ENCODE measurements at regions not wholly inside any gene's neighbourhood (a gene's known extent, or its start where the extent isn't known, plus 50 kb on each side); places are given as distances from the start of the nearest gene placed in this dataset.

- Histone ChIP-seq H3K4me1 (no peaks in the 10 kb centered on the region), H3K27ac (no peak overlapping the region), H3K36me3 (no peaks in the 10 kb centered on the region), H3K4me3 (no peak overlapping the region), H3K9me3 (no peaks in the 10 kb centered on the region), H3K27me3 (no peaks in the 10 kb centered on the region)
- WGBS, 2 donors (ENCODE audit: low coverage in 1 of 2), result 50 to 84% methylated on average over 2 of the region's 2 CpGs
- no peak for ATAC-seq
- TF ChIP-seq EP300 (IDR thresholded peaks at IDR 0.05), result no peak
- no peak for TF ChIP-seq CTCF (IDR thresholded peaks at IDR 0.05)
- TF ChIP-seq POLR2A (IDR thresholded peaks at IDR 0.05), result no peak
- no peak for TF ChIP-seq POLR2AphosphoS5 (IDR thresholded peaks at IDR 0.05)
These were observed 175.3 kb downstream of the KCNE4 start for GRCh38 chr2:223227338-223227737.

- H3K4me3 ChIP-seq, result no peak overlapping the region
- no peak for ATAC-seq
- H3K36me3 ChIP-seq, result no peaks in the 10 kb centered on the region
- no peak overlapping the region for H3K27ac ChIP-seq
- H3K9me3 ChIP-seq, result no peaks in the 10 kb centered on the region
- no peaks in the 10 kb centered on the region for H3K27me3 ChIP-seq
- TF ChIP-seq POLR2AphosphoS5 (IDR thresholded peaks at IDR 0.05) (no peak), CTCF (IDR thresholded peaks at IDR 0.05) (no peak), POLR2A (IDR thresholded peaks at IDR 0.05) (no peak), EP300 (IDR thresholded peaks at IDR 0.05) (no peak)
- H3K4me1 ChIP-seq, result no peaks in the 10 kb centered on the region
These were observed 176.9 kb downstream of the KCNE4 start for GRCh38 chr2:223228871-223229270.

- H3K36me3 ChIP-seq, result no peaks in the 10 kb centered on the region
- no peak overlapping the region for H3K27ac ChIP-seq
- H3K9me3 ChIP-seq, result no peaks in the 10 kb centered on the region
- no peaks in the 10 kb centered on the region for H3K27me3 ChIP-seq
- 87 to 93% methylated on average over 2 of the region's 2 CpGs for whole genome bisulfite sequencing, 2 donors (ENCODE audit: low coverage in 1 of 2)
- no peaks in the 10 kb centered on the region for H3K4me1 ChIP-seq
- H3K4me3 ChIP-seq, result no peak overlapping the region
- no peak for TF ChIP-seq EP300 (IDR thresholded peaks at IDR 0.05)
- TF ChIP-seq POLR2AphosphoS5 (IDR thresholded peaks at IDR 0.05), result no peak
- no peak for TF ChIP-seq CTCF (IDR thresholded peaks at IDR 0.05)
- TF ChIP-seq POLR2A (IDR thresholded peaks at IDR 0.05), result no peak
- no peak for ATAC-seq
These were observed 178.4 kb downstream of the KCNE4 start for GRCh38 chr2:223230352-223230751.

GRCh38 chr2:223232285-223232684 lies 180.3 kb downstream of the KCNE4 start:
- 36% methylated on average over 1 of the region's 1 CpG for WGBS, 2 donors (ENCODE audit: low coverage in 1 of 2)

GRCh38 chr2:223232896-223233295 lies 180.9 kb downstream of the KCNE4 start:
- Histone ChIP-seq H3K4me3 (no peak overlapping the region), H3K27ac (no peak overlapping the region), H3K27me3 (no peaks in the 10 kb centered on the region), H3K4me1 (no peaks in the 10 kb centered on the region), H3K9me3 (no peaks in the 10 kb centered on the region), H3K36me3 (no peaks in the 10 kb centered on the region)
- no peak for ATAC-seq
- WGBS, 2 donors (ENCODE audit: low coverage in 1 of 2), result 45 to 71% methylated on average over 2 of the region's 2 CpGs
- TF ChIP-seq POLR2A (IDR thresholded peaks at IDR 0.05), result no peak
- no peak for TF ChIP-seq CTCF (IDR thresholded peaks at IDR 0.05)
- TF ChIP-seq EP300 (IDR thresholded peaks at IDR 0.05), result no peak
- TF ChIP-seq POLR2AphosphoS5 (IDR thresholded peaks at IDR 0.05), result no peak

More at GRCh38 chr2:223232285-223232684, 180.3 kb downstream of the KCNE4 start:
- ATAC-seq, result no peak
- H3K9me3 ChIP-seq, result no peaks in the 10 kb centered on the region
- no peaks in the 10 kb centered on the region for H3K4me1 ChIP-seq
- no peaks in the 10 kb centered on the region for H3K27me3 ChIP-seq
- H3K36me3 ChIP-seq, result no peaks in the 10 kb centered on the region
- TF ChIP-seq CTCF (IDR thresholded peaks at IDR 0.05) (no peak), POLR2A (IDR thresholded peaks at IDR 0.05) (no peak)
- H3K27ac ChIP-seq, result no peak overlapping the region
- no peak overlapping the region for H3K4me3 ChIP-seq
